OCI-LY7 (cell line): ENCODE measurements at regions not wholly inside any gene's neighbourhood (a gene's known extent, or its start where the extent isn't known, plus 50 kb on each side); places are given as distances from the start of the nearest gene placed in this dataset.

ENCODE experiments used
- CTCF ChIP-seq: fragments of 200-600 bp; sonication (generic); conservative IDR thresholded peaks from 2 replicates; pipeline ENCODE4 v1.5.1; 2014; ENCODE audit warnings: mild to moderate bottlenecking, antibody characterized with exemption, low read length, moderate library complexity, mixed read lengths
- EZH2phosphoT487 ChIP-seq: fragments of 200-600 bp; sonication (generic); IDR thresholded peaks from 2 replicates; pipeline ENCODE4 v1.6.1; 2018; ENCODE audit warnings: low read depth, borderline replicate concordance, mild to moderate bottlenecking, mixed run types, antibody characterized with exemption, low read length, moderate library complexity, mixed read lengths

DNA sequence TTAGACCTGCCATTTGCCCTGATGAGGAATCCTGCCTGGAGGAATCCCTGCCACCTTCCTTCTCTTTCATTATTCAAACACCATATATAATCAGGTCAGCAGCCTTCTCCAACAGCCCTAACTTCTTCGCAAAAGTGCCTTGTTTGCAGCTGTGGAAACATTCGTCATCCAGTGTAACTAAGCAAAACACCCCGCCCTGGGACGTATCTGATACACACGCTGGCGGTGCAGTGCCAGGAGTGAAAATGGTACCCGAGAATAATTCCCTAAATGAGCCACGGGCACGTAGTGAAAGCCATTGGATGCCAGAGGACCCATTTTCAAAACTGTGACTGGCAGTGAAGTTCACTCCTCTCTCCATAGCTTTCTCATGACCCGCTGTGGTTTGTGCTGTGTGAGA is 73.7 kb downstream of the IRX3 start:
- TF ChIP-seq CTCF (no peak), EZH2phosphoT487 (no peak)
